HL-60 (cell line): ENCODE measurements at regions not wholly inside any gene's neighbourhood (a gene's known extent, or its start where the extent isn't known, plus 50 kb on each side); places are given as distances from the start of the nearest gene placed in this dataset.

Experiments used
- DNase-seq, 2 experiments: peaks; one replicate each; pipeline ENCODE4 v3.0.0-alpha.2; 2010 to 2020; ENCODE audit warnings: low read depth in 1 of 2, low spot score in 1 of 2
- H3K27ac ChIP-seq: fragments of 250-450 bp; sonication (Bioruptor Pico); replicated peaks from 2 replicates; pipeline ENCODE4 v1.5.1; 2020; ENCODE audit warnings: mild to moderate bottlenecking, moderate library complexity
- H3K27me3 ChIP-seq: fragments of 250-450 bp; sonication (Bioruptor Pico); 2 replicates; pipeline ENCODE4 v1.5.1; 2021; ENCODE audit warnings: mild to moderate bottlenecking, moderate library complexity; ENCODE audit not compliant: insufficient read depth, poor library complexity, severe bottlenecking
- H3K4me3 ChIP-seq: replicated peaks from 2 replicates; pipeline ENCODE4 v1.5.1; 2011; ENCODE audit warnings: mild to moderate bottlenecking, control low read depth, low read length; ENCODE audit not compliant: insufficient read depth
- GABPA ChIP-seq: IDR thresholded peaks from 2 replicates; pipeline ENCODE4 v1.6.1; 2012; ENCODE audit warnings: low read depth
- POLR2AphosphoS5 ChIP-seq: IDR thresholded peaks from 2 replicates; pipeline ENCODE4 v1.6.1; 2012; ENCODE audit warnings: low read depth
- REST ChIP-seq: IDR thresholded peaks from 2 replicates; pipeline ENCODE4 v1.6.1; 2012; ENCODE audit warnings: low read depth; ENCODE audit not compliant: insufficient replicate concordance
- SPI1 ChIP-seq: IDR thresholded peaks from 2 replicates; pipeline ENCODE4 v1.6.1; 2012; ENCODE audit warnings: low read depth, mild to moderate bottlenecking, borderline replicate concordance
- TF ChIP-seq, protein P1 (sequence below): IDR thresholded peaks from one replicate; pipeline ENCODE4 v1.5.1; 2011; ENCODE audit warnings: low read length, control low read depth, inconsistent platforms; ENCODE audit not compliant: insufficient read depth

DNA sequence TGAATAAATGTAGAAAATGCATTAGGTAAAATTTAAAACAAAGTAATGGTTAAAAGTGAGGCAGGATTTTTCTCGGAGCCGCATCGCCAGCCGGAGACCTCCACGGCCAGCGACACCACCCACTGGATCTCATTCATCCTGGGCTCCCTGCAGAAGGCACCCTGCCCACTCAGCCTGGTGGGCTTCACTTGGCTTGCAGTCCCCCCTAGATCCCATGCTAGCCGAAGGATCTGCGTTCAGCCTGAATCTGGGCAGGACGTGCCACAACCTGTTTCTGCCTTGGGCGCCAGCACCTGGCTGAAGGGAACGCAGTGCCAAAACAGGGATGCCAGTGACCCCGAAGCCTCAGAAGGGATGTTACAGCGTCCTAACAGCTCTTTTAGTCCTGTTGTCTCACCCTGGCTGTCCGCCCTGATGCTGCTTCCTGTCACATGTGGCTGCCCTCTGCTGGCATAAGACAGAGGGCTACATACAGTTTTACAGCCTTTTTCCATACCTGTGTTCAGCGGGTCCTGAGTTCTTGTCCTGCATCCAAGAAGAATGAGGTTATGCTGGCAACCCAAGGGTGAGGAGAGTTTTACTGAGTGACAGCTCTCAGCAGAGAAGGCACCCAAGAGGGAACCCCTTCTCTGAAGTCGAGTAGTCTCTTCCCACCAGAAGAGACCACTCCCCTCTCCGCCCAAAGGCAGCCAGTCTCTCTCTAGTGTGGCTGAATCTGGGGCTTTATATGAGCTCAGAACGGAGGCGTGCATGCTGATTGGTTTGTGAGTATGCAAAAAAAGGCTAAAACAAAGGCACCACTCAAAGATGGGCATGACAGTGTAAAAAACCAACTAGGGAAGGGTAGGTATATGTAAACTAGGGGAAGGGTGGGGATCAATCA, 173.1 kb upstream of the GYPC start:
- Histone ChIP-seq H3K27me3 (no peaks in the 10 kb centered on the region), H3K4me3 (no peak overlapping the region), H3K27ac (no peak overlapping the region)
- TF ChIP-seq REST (no peak), GABPA (no peak), POLR2AphosphoS5 (no peak), SPI1 (no peak)
- TF ChIP-seq, protein P1, sequence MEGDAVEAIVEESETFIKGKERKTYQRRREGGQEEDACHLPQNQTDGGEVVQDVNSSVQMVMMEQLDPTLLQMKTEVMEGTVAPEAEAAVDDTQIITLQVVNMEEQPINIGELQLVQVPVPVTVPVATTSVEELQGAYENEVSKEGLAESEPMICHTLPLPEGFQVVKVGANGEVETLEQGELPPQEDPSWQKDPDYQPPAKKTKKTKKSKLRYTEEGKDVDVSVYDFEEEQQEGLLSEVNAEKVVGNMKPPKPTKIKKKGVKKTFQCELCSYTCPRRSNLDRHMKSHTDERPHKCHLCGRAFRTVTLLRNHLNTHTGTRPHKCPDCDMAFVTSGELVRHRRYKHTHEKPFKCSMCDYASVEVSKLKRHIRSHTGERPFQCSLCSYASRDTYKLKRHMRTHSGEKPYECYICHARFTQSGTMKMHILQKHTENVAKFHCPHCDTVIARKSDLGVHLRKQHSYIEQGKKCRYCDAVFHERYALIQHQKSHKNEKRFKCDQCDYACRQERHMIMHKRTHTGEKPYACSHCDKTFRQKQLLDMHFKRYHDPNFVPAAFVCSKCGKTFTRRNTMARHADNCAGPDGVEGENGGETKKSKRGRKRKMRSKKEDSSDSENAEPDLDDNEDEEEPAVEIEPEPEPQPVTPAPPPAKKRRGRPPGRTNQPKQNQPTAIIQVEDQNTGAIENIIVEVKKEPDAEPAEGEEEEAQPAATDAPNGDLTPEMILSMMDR, result no peak
- no peak for DNase-seq

- no peak for DNase-seq
- no peak overlapping the region for H3K27ac ChIP-seq
- TF ChIP-seq POLR2AphosphoS5 (no peak), SPI1 (no peak), GABPA (no peak), REST (no peak)
- TF ChIP-seq, protein P1, result no peak
- peaks cover 3% of the 10 kb centered on the region for H3K27me3 ChIP-seq
- H3K4me3 ChIP-seq, result no peak overlapping the region
These were observed 161.4 kb upstream of the GYPC start for GRCh38 chr2:126494593-126494992.

DNA sequence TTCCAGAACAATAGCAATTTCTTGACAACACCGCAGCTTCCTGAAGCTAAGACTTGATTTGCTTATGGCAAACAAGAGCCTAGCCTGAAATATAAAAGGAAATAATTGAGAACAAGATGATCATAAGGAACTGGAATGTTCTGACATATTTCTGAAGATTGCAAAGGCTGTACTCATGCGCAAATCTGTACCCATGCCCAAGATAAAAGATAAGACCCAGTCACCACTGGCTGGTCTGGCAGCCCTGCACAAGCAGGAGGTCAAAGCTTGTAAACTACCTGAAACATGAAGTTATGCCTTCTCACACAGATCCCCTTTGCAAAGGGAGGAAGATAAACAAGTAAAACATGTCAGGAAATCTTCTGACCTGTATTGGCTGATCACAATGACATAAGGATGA, 160.8 kb upstream of the GYPC start:
- no peak for DNase-seq
- no peak overlapping the region for H3K4me3 ChIP-seq
- peaks cover 3% of the 10 kb centered on the region for H3K27me3 ChIP-seq
- TF ChIP-seq SPI1 (no peak), POLR2AphosphoS5 (no peak), GABPA (no peak), REST (no peak)
- TF ChIP-seq, protein P1, result no peak
- no peak overlapping the region for H3K27ac ChIP-seq
